ENCODE measurements at regions not wholly inside any gene's neighbourhood (a gene's known extent, or its start where the extent isn't known, plus 50 kb on each side); places are given as distances from the start of the nearest gene placed in this dataset.

GRCh38 chr2:190800528-190800927 lies 80.1 kb upstream of the GLS start:
- H3K27me3 ChIP-seq: no peaks in the 10 kb centered on the region
- H3K9me3 ChIP-seq: no peaks in the 10 kb centered on the region
- peaks cover 0 to 5% of the 10 kb centered on the region in 2 donors for H3K4me1 ChIP-seq
- H3K4me3 ChIP-seq: no peak overlapping the region
- H3K27ac ChIP-seq: no peak overlapping the region
- no peaks in the 10 kb centered on the region for H3K36me3 ChIP-seq
- TF ChIP-seq, protein P1, sequence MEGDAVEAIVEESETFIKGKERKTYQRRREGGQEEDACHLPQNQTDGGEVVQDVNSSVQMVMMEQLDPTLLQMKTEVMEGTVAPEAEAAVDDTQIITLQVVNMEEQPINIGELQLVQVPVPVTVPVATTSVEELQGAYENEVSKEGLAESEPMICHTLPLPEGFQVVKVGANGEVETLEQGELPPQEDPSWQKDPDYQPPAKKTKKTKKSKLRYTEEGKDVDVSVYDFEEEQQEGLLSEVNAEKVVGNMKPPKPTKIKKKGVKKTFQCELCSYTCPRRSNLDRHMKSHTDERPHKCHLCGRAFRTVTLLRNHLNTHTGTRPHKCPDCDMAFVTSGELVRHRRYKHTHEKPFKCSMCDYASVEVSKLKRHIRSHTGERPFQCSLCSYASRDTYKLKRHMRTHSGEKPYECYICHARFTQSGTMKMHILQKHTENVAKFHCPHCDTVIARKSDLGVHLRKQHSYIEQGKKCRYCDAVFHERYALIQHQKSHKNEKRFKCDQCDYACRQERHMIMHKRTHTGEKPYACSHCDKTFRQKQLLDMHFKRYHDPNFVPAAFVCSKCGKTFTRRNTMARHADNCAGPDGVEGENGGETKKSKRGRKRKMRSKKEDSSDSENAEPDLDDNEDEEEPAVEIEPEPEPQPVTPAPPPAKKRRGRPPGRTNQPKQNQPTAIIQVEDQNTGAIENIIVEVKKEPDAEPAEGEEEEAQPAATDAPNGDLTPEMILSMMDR (IDR thresholded peaks at IDR 0.05): no peak
- no peak for DNase-seq (ENCODE audit: low spot score)

- H3K4me3 ChIP-seq: no peak overlapping the region
- H3K36me3 ChIP-seq: no peaks in the 10 kb centered on the region
- peaks cover 0 to 5% of the 10 kb centered on the region in 2 donors for H3K4me1 ChIP-seq
- TF ChIP-seq, protein P1 (IDR thresholded peaks at IDR 0.05): no peak
- no peaks in the 10 kb centered on the region for H3K27me3 ChIP-seq
- H3K9me3 ChIP-seq: no peaks in the 10 kb centered on the region
- no peak overlapping the region for H3K27ac ChIP-seq
- DNase-seq (ENCODE audit: low spot score): no peak
These were observed 78.5 kb upstream of the GLS start for GRCh38 chr2:190802129-190802528.

DNA sequence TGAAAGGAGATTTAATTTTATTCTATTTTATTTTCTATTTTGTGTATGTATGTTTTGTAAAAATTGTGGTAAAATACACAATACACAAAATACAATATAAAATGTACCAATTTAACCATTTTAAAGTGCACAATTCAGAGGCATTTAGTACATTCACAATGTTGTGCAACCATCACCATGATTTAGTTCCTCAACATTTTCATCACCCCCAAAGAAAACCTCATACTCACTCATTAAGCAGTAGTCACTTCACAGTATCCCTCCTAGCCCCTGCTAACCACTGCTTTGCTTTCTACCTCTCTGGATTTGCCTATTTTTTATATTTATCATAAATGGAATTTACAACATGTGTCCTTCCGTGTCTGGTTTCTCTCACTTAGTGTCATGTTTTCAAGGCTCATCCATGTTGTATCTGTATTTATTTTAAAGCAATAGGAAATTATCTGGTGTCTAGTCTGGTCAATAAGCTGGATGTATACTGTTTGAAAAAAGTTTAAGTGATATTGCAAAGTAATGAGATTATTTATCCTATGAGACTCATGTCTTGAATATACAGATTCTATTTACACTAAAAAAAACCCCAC lies 77.9 kb upstream of the GLS start:
- TF ChIP-seq, protein P1 (IDR thresholded peaks at IDR 0.05): no peak
- no peaks in the 10 kb centered on the region for H3K9me3 ChIP-seq
- H3K36me3 ChIP-seq: no peaks in the 10 kb centered on the region
- no peak for DNase-seq (ENCODE audit: low spot score)
- peaks cover 0 to 5% of the 10 kb centered on the region in 2 donors for H3K4me1 ChIP-seq
- no peak overlapping the region for H3K4me3 ChIP-seq
- no peaks in the 10 kb centered on the region for H3K27me3 ChIP-seq
- no peak overlapping the region for H3K27ac ChIP-seq

GRCh38 chr2:190804182-190804795 lies 76.3 kb upstream of the GLS start:
- Histone ChIP-seq H3K4me1 (peaks cover 0 to 5% of the 10 kb centered on the region in 2 donors), H3K9me3 (no peaks in the 10 kb centered on the region), H3K27me3 (no peaks in the 10 kb centered on the region), H3K27ac (no peak overlapping the region), H3K4me3 (no peak overlapping the region), H3K36me3 (no peaks in the 10 kb centered on the region)
- TF ChIP-seq, protein P1 (IDR thresholded peaks at IDR 0.05): peak; percentile 57 to 74
- no peak for DNase-seq (ENCODE audit: low spot score)

DNA sequence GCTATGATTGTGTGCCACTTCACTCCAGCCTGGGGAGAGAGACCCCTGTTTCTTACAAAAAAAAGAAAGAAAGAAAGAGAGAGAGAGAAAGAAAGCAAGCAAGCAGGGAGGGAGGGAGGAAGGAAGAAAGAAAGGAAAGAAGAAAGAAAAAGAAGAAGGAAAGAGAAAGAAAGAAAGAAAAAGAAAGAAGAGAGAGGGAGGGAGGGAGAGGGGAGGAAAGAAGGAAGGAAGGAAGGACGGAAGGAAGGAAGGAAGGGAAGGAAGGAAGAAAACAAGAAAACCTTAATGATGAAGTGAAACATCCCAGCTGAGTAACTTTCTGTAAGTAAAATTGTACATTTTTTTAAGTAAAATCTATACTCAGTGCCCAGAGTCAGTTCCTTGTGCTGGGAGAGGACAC lies 75.5 kb upstream of the GLS start:
- peaks cover 0 to 5% of the 10 kb centered on the region in 2 donors for H3K4me1 ChIP-seq
- no peak overlapping the region for H3K27ac ChIP-seq
- no peaks in the 10 kb centered on the region for H3K9me3 ChIP-seq
- no peaks in the 10 kb centered on the region for H3K36me3 ChIP-seq
- no peak for DNase-seq (ENCODE audit: low spot score)
- H3K4me3 ChIP-seq: no peak overlapping the region
- TF ChIP-seq, protein P1 (IDR thresholded peaks at IDR 0.05): no peak
- no peaks in the 10 kb centered on the region for H3K27me3 ChIP-seq

- Histone ChIP-seq H3K4me3 (no peak overlapping the region), H3K27ac (no peak overlapping the region), H3K4me1 (peaks cover 0 to 5% of the 10 kb centered on the region in 2 donors), H3K36me3 (no peaks in the 10 kb centered on the region), H3K9me3 (no peaks in the 10 kb centered on the region), H3K27me3 (no peaks in the 10 kb centered on the region)
- TF ChIP-seq, protein P1 (IDR thresholded peaks at IDR 0.05): no peak
- no peak for DNase-seq (ENCODE audit: low spot score)
These were observed 74.8 kb upstream of the GLS start for GRCh38 chr2:190805843-190806242.

Measured in right atrium auricular region (tissue), 2 donors.